ENCODE measurements at regions not wholly inside any gene's neighbourhood (a gene's known extent, or its start where the extent isn't known, plus 50 kb on each side); places are given as distances from the start of the nearest gene placed in this dataset.
A peak's percentile ranks its signal among the peaks of the same experiment; 100 is the strongest.

DNA sequence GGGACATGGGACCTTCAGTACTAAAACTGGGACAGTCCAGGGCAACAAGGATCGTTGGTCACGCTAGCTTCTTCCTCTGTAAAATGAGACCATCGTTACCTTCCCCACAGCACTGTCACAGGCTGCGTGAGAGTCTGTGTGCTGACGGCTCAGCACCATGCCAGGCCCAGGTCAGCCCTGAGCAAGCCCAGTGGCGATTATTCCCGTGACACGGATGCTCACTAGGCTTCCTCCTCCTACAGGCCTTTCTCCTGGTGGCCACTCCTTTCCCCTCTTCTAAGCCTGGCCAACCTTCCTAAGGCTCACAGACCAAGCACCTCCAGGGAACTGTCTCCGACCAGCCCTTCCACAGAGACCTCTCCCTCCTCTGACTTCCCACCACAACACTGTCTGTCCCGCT lies 69.3 kb upstream of the RUNX3 start:
- no peak for DNase-seq

DNA sequence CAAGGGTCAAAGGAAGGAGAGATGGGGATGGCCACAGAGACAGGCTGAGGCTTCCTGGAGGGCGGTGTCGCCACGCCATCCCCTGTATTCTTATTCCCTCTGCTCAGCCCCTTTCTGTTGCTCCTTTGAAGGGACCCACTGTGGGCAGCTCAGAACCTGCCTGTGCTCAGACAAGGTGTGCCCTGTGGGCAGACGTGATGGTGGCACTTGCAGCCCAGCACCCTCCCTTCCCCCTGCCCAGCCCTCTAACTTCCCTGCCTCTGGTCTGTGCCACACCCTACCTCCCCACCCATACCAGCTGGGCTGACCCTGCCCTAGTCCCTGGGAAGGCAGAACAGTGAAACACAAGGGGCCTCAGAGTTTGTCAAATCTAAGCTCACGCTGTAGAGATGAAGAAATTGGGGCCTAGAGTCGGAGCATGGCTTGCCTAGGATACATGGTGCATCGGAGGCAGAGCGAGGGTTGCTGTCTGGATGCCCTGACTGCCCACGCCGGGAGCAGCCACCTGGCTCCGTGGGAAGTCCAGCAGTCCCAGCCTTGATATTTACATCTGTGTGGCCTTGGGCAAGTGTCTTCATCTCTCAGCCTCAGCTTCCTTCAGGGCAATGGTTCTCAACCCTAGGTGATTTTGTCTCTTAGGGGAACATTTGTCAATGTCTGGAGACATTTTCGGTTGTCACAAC lies 68.6 kb upstream of the RUNX3 start:
- DNase-seq, result no peak

DNA sequence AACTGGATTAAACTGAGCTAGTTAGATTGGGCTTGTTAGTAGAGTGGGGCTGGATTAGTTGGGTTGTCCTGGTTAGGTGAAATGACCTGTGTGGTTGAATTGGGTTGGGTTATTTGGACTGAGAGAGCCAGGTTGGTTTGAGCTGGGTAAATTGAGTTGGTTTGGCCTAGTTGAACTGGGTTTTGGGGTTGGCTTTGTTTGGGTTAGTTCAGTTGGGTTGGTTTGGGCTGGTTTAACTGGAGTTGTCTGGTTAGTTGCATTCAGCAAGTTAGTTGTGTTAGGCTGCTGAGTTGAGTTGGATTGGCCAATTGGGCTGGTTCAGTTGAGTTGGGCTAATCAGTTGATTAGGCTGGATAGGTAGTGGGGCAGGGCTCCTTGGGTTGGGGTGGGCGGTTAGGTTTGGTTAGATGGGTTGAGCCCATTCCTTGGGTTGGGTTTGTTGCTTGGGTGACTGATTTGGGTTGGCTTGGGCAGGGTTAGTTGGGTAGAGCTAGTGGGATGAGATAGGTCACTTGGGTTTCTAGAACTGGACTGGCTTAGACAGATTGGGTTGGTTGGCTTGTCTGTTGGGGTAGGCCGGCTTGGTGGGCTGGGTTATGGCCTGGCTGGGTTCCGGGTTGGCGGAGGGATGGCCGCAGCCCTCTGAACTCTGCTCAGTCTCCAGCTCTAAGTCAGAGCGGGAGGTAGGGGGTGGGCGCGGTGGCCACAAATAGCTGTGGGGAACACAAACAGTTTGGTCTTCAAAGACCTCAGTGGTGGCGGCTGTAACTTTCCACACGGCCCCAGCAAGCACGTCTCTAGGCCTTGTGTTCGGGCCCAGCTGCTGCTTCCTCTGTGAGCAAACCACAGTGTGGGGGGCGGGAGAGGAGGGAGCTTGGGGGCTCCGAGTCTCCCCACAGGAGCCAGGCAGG lies 67.2 kb upstream of the RUNX3 start:
- DNase-seq, result no peak

DNA sequence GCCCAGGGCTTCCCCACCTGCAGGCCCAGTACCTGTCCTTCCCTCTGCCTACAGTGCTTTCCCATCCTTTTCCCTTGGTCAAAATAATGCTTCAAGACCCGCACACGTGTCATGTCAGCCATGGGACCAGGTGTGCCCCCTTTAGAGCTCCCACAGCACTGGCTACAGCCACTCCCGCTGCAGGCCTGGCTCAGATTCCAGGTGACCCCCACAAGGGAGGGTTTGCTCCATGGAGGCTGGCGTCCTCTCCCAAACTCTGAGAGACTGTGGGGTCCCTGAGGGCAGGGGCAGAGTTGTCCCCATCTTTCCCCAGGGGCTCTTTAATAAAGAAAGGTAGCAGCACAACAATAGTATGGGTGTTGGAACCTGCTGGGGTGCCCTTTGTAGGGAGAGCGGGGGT lies 66.4 kb upstream of the RUNX3 start:
- no peak for DNase-seq

DNA sequence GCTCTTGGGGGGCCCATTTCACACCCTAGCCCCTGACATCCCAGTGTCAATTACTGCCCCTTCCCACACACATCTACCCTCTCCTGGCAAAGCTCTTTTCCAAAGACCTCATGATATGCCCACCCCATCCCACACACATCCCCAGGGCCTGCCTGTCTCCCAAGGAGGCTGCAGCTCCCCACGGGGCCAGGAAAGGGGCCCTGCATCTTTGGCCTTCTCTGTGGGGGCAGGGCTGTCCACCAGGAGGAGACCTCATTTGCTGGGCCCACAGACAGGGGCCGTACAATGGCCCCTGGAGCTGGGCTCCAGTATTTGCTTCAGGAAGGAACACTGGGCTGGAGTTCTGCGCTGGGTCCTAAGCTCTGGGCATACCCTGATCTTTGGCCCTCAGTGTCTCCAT lies 65.6 kb upstream of the RUNX3 start:
- no peak for DNase-seq

DNA sequence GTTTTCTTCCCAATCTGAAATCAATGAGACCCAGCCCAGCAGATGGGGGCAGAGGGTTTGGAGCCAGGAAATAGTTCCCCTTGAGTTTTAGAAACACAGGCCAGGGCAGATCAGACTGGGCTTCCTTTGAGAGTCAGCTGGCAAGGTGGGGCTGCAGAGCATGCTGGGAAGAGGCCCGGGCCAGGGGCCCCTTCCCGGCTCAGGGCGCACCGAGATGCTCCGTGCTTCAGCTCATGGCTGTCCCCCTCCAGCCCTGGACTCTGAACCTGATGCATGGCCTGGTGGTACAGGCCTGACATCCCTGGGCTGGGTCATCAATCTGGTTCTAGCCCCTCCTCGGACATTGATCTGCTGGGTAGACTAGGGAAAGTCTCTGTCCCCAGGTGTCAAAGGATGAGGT lies 65.1 kb upstream of the RUNX3 start:
- DNase-seq, result no peak

DNA sequence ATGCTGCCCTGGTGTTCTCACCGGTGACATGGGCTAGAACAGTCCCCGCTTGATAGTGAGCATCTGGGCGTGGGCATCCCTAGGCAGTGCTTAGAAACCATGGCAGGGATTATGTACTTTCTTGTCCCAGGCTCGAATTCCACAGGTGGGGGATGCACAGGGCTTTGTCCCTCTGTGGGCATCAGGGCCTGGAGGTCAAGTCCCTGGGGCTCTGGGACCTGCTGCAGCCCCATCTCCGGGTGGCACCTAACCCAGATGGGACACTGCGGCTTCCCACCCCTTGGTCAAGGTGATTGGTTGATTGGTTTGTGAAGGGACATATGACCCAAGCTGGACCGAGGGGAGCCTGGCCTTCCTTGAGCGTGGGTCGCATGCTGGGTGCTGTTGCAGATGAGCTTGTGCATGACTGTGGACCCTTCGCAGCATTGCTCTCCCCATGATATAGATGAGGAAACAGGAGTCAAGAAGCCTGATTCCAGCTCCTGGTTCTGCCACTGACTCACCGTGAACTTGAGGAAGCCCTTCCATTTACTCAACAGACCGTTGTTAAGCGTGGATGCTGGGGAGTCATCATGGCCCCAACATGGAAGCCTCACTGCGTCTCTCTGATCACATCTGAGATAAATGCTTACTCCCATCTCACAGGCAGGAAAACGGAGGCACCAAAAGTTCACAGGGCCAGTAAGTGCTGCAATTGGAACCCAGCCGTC lies 64.0 kb upstream of the RUNX3 start:
- DNase-seq, result no peak

DNA sequence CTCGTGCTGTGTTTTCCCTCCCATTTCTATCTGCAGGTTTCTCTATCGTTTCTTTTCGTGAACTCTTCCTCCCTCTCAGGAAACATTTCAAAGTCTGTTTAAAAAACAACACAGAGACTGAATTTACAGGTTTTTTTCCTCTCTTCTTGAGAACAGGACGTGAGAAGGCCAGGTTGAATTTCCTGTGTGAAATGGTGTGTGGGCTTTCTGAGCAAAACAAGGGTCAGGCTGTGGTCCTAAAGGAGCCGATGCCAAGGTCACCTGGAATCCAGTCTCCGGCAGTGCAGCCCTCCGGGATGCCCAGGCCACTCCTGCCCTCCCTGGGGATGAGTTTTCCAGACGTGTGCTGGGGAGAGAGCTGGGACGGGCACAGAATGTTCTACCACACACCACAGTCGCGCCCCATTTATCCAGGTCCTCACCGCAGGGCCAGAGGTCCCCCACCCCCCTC lies 62.7 kb upstream of the RUNX3 start:
- no peak for DNase-seq

DNA sequence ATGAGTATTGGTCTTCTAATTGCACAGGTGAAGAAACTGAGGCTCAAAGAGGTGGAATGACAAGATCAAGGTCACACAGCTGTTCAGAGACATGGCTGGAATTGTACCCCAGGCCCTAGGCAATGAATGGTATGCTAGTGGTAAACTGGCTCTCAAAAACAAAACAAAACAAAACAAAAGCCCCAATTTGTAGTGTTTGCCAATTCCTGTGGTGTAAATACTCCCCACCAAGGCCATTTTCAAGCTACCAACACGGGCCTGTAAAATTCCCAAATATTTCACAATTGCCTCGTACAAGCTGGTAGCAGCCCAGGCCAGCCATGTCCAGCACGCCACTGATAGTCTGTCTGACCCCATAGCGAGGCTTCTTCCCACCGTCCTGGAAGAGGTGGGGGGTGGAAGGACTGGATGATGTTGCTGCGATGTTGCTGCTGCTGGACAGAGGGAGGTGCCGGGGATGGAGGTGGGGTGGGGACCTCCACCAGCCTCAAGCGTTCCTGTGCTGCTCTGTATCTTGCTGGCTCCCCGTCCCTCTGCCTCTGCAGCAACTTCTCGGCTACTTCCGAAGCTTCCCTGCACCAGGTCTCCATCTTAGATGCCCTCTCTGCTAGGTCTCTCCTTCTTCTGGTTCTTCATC lies 62.2 kb upstream of the RUNX3 start:
- no peak for DNase-seq

DNA sequence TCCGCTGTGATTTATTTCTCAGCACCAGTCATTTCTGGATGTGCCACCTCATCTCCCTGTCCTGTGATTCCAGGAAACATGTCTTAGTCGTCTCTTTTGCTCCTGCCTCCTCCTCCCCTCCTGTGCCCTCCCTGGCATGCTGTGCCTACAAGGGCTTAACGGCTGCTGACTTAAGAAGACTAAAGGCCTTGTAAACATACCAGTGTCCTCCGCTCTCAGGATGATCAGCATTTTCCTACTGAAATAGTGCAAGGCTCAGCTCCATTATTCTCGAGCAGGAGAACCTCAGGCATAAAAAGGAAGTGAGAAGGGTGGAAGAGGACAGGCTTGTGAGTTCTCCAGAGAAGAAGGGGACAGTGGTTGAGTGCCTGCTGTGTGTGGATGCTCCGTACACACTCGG lies 61.6 kb upstream of the RUNX3 start:
- DNase-seq, result no peak

DNA sequence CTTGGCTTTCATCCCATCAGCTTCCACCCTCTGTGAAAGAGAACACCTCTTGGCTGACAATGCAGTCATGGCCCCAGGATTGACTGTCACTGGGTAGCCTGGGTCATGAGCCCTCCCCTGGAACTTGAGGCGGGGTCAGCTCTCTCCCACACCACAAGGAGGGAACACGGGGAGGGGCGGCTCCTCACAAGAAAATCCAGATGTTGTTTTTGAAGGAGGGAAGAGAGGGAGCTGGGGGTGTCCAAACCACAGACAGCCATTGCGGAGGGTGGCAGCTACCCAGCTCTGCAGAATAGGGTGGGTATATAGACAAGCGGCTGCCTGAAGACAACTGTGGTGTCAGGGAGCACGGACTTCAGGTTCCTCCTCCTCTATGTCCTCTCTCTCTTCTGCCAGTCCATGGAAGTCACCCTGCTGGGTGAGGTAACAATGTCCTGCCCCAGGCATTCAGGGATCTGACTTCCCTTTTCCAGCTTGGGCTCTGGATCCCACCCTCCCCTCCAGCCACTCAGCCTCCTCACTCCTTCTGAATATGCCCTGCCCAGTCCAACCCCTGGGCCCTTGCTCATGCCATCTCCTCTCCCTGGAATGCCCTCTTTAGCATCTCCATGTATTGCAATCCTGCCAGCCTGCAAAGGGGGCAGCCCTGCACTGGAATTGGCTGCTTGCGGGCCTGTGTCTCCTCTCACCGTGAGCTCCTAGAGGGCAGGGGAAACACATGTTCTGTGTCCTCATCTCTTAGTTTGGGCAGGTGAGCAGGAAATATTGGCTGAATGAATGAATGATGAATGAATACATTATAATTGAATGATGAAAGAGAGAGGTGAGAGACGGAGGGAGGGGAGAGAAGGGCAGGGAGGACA lies 60.9 kb upstream of the RUNX3 start:
- no peak for DNase-seq

DNA sequence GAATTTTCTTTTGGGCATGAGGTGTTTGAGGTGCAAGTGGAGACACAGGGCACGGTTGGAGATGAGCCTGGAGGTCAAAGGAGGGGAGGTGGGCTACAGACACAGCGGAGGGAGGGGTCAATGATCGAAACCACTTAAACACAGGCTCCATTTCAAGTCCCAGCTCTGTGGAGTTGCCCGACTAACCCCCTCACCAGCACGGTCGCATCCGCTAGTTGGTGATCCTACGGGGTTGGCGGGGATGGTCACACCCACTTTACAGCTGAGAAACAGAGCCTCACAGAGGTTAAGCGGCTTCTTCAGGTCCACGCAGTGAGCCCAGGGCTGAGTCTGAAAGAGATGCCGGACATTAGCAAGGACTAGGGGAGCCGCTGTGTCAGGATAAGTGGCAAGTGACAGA lies 60.1 kb upstream of the RUNX3 start:
- no peak for DNase-seq

DNA sequence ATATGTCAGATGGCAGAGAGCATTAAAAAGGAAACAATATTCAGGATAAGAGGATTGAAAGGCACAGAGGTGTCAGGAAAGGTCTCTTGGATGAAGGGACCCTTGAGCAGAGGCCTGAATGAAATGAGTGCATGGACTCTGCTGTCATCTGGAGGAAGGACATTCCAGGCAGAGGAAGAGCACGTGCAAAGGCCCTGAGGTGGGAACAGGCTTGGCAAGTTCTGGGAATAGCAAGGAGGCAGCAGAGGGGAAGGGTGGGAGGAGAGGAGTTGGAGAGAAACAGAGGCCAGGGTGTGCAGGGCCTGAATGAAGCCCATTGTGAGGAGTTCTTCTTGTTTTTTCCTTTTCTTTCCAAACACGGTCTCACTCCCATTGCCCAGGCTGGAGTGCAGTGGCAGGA lies 59.0 kb upstream of the RUNX3 start:
- DNase-seq, result no peak

DNA sequence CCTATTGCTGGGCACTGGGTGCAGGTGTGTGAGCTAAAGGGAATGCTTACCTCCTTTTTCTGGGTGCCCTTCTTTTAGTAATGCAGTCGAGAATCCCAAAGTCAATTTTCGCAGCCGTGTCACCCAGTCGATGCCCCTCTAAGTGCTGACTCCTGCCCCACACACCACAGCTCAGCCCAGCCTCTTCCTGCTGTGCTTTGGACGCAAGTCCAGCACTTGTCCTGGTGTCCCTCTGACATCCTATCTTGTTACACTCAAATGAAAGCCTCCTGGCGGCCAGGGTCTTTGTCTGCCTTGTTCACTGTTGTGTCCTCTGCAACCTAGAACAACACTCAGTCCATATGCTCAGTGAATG lies 58.5 kb upstream of the RUNX3 start:
- DNase-seq, result no peak

DNA sequence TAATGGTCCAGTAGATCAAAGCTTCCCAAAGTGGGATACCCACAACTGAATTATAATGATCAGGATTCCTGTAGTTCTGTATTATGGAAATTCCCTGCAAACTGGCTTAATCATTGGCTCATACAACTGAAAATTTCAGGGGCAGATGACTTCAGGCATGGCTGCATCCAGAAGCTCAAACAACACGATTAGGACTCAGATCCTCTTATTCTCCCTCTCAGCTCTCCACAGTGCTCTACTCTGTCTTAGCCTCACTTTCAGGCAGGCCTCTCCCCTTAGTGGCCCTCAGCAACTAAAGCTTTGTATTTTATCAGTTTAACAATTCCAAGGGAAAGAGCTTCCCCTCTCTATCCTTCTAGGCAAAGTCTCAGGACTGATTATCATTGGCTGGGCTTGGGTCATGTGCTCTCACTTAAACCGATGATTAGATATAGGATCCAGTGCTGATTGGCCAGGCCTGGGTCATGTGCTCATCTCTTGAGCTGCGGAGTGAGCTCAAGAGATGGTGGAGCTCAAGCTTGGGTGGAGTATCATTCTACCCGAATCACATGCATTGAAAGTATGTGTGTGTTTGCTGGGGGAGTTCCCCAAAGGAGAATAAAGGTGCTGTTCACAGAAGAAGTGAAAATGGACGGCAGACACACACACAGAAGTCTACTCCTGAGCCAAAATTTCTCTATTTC lies 57.9 kb upstream of the RUNX3 start:
- DNase-seq, result no peak

DNA sequence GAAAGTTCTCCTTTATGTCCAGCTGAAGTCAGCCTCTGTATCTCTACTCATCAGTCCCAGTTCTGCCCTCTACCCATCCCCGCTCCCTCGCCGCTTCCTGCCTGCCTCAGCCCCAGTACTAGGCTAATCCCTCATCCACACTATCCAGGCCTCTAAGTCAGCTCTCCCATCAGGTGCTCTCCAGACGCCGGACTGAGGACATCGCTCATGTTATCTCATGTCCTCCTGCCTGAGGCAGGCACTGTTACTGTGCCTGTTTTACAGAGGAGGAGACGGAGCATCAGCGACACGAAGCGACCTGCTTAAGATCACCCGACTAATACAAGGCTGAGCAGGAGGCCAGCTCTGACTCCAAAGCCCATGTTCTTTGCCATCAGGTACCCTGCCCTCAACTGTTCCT lies 57.3 kb upstream of the RUNX3 start:
- no peak for DNase-seq

DNA sequence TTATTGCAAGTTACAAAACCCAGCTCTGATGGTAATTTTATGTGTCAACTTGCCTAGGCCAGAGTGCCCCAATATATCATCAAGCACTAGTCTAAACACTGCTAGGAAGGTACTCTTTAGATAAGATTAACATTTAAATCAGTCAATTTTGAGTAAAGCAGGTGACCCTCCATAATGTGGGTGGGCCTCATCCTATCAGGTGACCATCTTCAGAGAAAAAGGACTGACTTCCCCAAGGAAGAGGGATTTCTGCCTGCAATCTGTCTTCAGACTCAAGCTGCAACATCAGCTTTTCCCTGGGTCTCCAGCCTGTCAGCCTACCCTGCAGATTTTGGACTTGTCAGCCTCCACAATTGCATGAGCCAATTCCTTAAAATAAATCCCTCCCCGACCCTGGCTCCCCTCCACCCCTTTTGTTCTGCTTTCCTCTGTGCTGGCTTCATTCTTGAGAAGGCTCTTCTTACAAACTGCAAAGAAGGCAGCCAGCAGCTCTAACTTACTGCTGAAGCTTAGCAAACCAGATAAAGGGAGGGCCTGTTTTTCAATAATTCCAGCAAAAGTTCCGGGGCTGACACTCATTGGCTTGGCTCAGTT lies 56.4 kb upstream of the RUNX3 start:
- peak; percentile 85 for DNase-seq

DNA sequence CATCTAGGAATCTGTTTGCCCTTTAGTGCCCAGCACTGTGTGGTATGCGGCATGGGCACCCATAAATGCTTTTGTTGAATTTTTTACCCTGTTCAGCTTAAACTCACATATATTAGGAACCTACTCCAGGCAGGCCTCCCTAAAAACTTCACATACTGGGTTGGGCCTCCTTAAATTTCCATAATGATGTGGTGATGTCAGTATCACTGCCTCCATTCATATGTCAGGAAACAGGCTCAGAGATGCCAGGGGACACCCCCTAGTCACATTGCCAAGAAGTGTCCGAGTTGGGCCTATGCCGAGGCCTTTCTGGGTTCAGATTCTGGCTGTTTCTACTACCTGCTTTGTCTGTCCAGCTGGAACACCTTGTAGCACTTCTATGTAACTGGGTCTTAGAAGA lies 55.7 kb upstream of the RUNX3 start:
- DNase-seq, result no peak

DNA sequence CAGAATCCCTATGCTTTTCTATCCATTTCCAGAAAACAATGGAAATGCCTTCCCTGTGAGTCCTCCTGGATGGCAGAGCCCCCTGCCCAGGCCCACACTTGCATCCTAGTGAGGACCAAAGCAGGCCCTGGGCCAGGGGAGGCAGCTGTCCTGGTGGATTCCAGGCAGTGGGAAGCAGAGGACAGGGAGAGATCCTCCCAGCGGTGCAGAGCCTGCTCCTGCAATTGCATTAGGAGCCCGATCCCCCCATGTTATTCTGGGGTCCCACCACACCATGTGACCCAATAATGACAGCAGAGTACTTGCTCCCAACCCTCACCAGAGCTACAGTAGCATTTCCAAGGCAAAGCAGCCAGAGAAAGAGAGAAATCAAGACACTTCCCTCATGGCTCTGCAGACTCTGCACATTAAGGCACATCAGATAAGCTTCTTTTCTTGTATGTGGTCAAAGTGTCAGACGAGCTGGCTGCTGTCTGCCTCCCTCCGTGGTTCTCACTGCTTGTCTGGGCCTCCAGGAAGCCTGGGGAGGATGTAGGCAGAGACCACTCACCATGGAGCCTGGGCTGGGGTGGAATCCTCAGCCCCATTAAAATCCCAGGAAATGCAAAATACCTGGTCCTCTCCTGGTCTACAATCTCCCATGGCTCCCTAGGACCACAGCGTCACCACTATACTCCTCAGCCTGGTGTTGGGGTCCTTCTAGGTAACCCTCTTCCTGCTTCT lies 54.9 kb upstream of the RUNX3 start:
- no peak for DNase-seq

DNA sequence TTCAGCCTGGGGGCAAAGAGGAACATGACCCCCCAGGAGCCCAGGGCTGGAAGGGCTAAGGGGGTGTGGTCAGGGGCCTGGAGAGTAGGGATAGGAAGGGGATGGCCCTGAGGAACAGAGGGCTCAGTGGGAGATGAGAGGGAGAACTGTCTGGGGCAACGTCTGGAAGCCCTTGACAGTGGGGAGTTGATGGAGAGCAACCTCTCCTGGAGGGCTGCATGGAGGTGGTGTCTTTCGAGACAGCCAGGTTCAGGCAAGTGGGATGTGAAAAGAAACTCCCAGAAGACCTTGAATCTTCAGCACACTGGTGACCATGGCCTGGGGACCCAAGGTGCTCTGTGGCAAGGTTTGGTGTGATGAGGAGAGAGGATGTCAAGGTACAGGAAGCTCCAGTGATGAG lies 54.2 kb upstream of the RUNX3 start:
- no peak for DNase-seq

Measured in right forelimb (tissue), 1 donor.